Ascending aorta (tissue), 2 donors: ENCODE measurements at regions not wholly inside any gene's neighbourhood (a gene's known extent, or its start where the extent isn't known, plus 50 kb on each side); places are given as distances from the start of the nearest gene placed in this dataset.

Experiments
- DNase-seq, 2 donors: peaks; one replicate each; pipeline ENCODE4 v3.0.0-alpha.2; 2019; ENCODE audit warnings: low spot score in 2 of 2
- H3K27ac ChIP-seq, 2 donors: fragments of 200-600 bp; sonication (generic); one replicate each; pipeline ENCODE4 v1.5.1; 2016 to 2017; ENCODE audit warnings: mild to moderate bottlenecking in 1 of 2
- H3K27me3 ChIP-seq: fragments of 200-600 bp; sonication (generic); one replicate; pipeline ENCODE4 v1.5.1; 2017
- H3K36me3 ChIP-seq, 2 donors: fragments of 200-600 bp; sonication (generic); one replicate each; pipeline ENCODE4 v1.5.1; 2016
- H3K4me1 ChIP-seq, 2 donors: fragments of 200-600 bp; sonication (generic); one replicate each; pipeline ENCODE4 v1.5.1; 2016 to 2017; ENCODE audit warnings: mild to moderate bottlenecking in 1 of 2
- H3K4me3 ChIP-seq, 2 donors: fragments of 200-600 bp; sonication (generic); one replicate each; pipeline ENCODE4 v1.5.1; 2016 to 2017; ENCODE audit warnings: mild to moderate bottlenecking in 1 of 2
- H3K9me3 ChIP-seq, 2 donors: fragments of 200-600 bp; sonication (generic); one replicate each; pipeline ENCODE4 v1.5.1; 2016
- intact Hi-C: fragments of 100-400 bp; cut with DNase I; formaldehyde crosslinking; loops from one replicate; pipeline ENCODE4 v1.15.1; 2023
- TF ChIP-seq, protein P1 (sequence below), 3 experiments: fragments of 200-600 bp in 2 of 3; fragments of 450-650 bp in 1 of 3; sonication (generic) in 2 of 3; IDR thresholded peaks; one replicate each; pipeline ENCODE4 v1.5.1; 2016 to 2019; ENCODE audit warnings: antibody characterized with exemption in 3 of 3, mild to moderate bottlenecking in 1 of 3, moderate library complexity in 1 of 3

DNA sequence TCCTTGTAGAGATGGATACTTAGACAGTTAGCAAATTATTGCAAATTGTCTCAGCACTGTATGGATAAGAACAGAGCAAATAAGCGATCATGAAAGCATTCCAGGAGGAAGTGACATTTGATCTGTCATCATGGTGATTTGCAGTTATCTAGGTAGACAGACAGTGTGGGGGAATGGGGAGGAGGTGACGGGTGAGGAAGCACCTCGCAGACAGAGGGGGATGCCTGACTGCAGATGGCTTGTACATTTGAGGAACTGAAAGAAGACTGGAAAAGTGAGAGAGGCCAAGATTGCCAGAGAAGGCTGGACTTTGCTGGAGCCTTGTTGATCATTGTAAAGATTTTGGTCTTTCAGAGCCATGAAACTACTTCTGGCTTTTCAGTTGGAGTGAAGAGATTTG is 318.2 kb upstream of the CELF2 start:
- no peaks in the 10 kb centered on the region for H3K36me3 ChIP-seq
- no peaks in the 10 kb centered on the region for H3K9me3 ChIP-seq
- no peaks in the 10 kb centered on the region for H3K4me1 ChIP-seq
- H3K27ac ChIP-seq = no peak overlapping the region
- TF ChIP-seq, protein P1, sequence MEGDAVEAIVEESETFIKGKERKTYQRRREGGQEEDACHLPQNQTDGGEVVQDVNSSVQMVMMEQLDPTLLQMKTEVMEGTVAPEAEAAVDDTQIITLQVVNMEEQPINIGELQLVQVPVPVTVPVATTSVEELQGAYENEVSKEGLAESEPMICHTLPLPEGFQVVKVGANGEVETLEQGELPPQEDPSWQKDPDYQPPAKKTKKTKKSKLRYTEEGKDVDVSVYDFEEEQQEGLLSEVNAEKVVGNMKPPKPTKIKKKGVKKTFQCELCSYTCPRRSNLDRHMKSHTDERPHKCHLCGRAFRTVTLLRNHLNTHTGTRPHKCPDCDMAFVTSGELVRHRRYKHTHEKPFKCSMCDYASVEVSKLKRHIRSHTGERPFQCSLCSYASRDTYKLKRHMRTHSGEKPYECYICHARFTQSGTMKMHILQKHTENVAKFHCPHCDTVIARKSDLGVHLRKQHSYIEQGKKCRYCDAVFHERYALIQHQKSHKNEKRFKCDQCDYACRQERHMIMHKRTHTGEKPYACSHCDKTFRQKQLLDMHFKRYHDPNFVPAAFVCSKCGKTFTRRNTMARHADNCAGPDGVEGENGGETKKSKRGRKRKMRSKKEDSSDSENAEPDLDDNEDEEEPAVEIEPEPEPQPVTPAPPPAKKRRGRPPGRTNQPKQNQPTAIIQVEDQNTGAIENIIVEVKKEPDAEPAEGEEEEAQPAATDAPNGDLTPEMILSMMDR (IDR thresholded peaks at IDR 0.05) = no peak
- intact Hi-C loops = no loop called here
- DNase-seq = no peak
- H3K27me3 ChIP-seq = no peaks in the 10 kb centered on the region
- no peak overlapping the region for H3K4me3 ChIP-seq

DNA sequence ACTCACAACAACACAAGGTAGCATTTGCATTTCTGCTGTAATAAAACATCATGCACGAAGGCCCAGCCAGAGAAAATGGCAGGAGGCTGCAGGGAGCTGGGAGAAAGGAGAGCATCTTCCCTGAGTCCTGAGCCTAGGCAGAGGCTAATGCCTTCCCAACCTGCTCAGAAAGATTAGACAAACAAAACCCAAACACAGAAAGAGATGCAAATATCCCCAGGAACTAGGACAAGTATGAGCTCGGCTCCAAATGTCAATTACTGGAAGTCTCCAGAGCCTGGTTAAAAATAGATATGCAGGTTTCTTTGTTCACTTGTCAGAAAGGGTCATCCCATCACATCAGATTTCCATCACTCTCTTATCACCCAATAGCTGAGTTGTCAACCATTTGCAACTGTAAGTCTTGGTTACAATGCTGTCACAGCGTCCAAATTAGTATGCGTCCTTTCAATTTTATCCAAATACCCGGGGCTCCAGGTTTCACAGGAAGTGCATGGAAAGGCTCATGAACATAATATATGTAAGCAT is 316.5 kb upstream of the CELF2 start:
- Histone ChIP-seq H3K4me3 (no peak overlapping the region), H3K4me1 (no peaks in the 10 kb centered on the region), H3K36me3 (no peaks in the 10 kb centered on the region), H3K27ac (no peak overlapping the region), H3K9me3 (no peaks in the 10 kb centered on the region), H3K27me3 (no peaks in the 10 kb centered on the region)
- no peak for DNase-seq
- intact Hi-C loops = no loop called here
- TF ChIP-seq, protein P1 (IDR thresholded peaks at IDR 0.05) = no peak

GRCh38 chr10:10702211-10702610 is 315.5 kb upstream of the CELF2 start:
- TF ChIP-seq, protein P1 (IDR thresholded peaks at IDR 0.05) = no peak
- intact Hi-C loops = no loop called here
- DNase-seq = no peak

GRCh38 chr10:10703382-10703781 is 314.3 kb upstream of the CELF2 start:
- DNase-seq = no peak
- Histone ChIP-seq H3K4me1 (no peaks in the 10 kb centered on the region), H3K36me3 (no peaks in the 10 kb centered on the region), H3K4me3 (no peak overlapping the region), H3K9me3 (no peaks in the 10 kb centered on the region), H3K27me3 (no peaks in the 10 kb centered on the region), H3K27ac (no peak overlapping the region)
- intact Hi-C loops = no loop called here
- TF ChIP-seq, protein P1 (IDR thresholded peaks at IDR 0.05) = no peak

More at GRCh38 chr10:10702211-10702610, 315.5 kb upstream of the CELF2 start:
- H3K4me1 ChIP-seq = no peaks in the 10 kb centered on the region
- H3K9me3 ChIP-seq = no peaks in the 10 kb centered on the region
- H3K36me3 ChIP-seq = no peaks in the 10 kb centered on the region
- no peaks in the 10 kb centered on the region for H3K27me3 ChIP-seq
- H3K27ac ChIP-seq = no peak overlapping the region
- H3K4me3 ChIP-seq = no peak overlapping the region

DNA sequence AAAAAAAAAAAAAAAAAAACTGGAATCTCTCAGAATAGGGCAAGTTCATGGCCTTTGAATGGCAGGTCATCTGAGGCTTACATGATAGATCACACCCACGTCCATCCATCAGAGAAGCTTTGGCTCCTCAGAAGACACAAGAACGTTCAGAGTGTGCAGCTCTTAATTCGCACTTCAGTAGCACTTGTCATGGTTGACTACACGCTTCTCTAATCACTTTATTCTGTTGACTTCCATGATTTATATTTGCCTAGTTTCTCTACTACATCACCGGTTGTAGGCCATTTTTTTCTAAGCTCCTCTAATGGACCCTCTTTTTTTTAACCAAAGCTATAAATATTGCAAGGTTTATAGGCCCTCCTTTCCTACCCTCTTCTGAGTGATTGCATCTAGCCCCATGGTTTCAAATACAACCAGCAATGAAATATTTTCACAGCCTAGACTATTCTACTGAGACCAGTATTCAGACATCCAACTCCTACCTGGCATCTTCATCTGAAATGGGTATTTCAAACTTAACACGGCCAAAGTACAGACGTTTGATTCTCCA is 305.4 kb upstream of the CELF2 start:
- intact Hi-C loops = no loop called here
- H3K27ac ChIP-seq = no peak overlapping the region
- no peak for DNase-seq

More for the DNA sequence above, 305.4 kb upstream of the CELF2 start:
- Histone ChIP-seq H3K9me3 (no peaks in the 10 kb centered on the region), H3K4me1 (no peaks in the 10 kb centered on the region), H3K36me3 (no peaks in the 10 kb centered on the region), H3K4me3 (no peak overlapping the region), H3K27me3 (no peaks in the 10 kb centered on the region)
- TF ChIP-seq, protein P1 (IDR thresholded peaks at IDR 0.05) = no peak
